ENCODE measurements at regions not wholly inside any gene's neighbourhood (a gene's known extent, or its start where the extent isn't known, plus 50 kb on each side); places are given as distances from the start of the nearest gene placed in this dataset.

GRCh38 chr9:23590276-23591000, 235.6 kb downstream of the ELAVL2 start:
- DNase-seq (ENCODE audit: low read depth): no peak

DNA sequence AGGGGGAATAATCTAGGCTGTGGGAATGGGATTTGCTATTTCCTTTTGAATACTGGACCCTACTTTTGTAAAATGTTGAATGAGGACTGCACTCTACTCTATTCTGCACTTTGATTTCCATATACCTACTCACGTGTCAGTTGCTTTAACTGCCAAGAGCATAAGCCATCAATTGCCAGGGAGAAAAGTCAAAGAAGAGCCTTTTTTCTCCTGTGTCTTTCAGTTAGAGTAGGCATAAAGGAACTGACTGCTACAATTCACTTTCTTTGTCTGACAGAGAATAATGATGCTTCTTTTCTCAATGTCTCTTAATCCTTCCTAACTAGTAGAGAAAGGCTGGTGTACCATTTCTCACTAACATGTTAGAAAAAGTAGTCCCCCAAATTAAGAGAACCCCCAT, 231.6 kb downstream of the ELAVL2 start:
- no peak for DNase-seq (ENCODE audit: low read depth)

DNA sequence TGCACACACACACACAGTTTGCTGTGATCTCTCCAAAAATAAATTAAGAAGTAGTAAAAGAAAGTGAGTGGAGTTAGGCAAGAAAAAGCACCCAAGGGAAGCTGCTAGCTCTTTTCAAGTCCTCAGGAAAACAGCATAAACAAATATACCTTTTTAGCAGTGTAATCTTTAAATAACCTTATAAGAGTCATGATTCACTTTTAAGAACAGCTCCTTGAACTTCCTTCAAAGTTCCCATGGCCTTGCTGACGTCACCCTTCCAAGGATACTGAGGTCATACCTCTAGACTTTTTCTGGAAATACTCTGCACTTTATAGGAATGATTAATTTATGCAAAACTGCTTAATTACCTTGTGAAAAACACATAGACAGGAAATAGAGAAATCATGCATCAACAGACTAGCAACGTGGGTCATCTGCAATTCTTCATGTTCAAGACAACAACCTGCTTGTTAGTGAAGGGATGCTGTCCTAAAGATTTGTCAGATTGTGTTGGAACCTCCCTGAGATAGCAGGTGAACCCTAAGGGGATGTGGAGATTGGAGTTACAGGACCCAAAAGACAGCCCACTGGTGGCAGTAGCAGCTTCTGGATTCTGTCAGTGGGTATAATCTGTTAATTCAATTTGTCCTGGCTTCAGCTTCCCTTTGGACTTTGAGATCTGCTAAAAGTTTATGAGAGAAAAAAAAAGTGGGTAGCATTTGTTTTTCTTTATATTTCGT, 229.0 kb downstream of the ELAVL2 start:
- no peak for DNase-seq (ENCODE audit: low read depth)

DNA sequence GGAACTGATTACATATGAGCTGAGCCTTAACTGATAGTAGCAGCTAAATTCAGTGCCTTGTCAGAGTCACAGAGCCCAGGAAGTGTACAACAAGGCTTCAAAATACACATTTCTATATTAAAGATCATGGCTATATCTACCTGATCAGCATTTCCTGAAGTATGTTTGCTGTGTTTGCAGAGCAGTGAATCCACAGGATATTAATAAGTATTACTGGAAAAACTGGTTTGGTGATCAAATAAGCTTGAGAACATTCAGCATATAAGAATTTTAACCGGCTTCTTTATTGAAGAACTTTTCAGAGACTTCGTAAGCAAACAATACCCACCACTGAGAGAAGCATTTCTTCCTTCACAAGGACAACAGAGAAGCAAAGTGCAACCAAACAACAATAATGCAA, 227.0 kb downstream of the ELAVL2 start:
- DNase-seq (ENCODE audit: low read depth): no peak

DNA sequence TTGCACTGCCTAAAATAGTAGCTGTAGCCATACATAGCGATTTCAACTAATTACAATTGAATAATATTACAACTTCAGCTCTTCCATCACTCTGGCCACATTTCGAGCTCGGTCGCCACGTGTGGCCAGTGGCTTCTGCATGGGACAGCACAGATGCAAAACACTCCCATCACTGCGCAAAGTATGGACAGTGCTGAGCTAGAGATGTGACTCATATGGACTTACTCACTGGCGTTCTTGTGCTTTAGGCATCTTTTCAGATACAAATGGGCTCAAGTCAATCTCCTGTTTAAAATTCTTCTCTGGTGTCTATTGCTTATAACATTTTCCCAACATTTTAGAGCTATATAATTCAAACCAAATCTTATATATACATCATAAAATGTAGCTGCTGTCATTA, 222.7 kb downstream of the ELAVL2 start:
- no peak for DNase-seq (ENCODE audit: low read depth)

- DNase-seq (ENCODE audit: low read depth): no peak
Observed at GRCh38 chr9:23606107-23606506, 219.9 kb downstream of the ELAVL2 start.

- DNase-seq (ENCODE audit: low read depth): no peak
Observed at GRCh38 chr9:23608456-23608855, 217.6 kb downstream of the ELAVL2 start.

- no peak for DNase-seq (ENCODE audit: low read depth)
Observed at GRCh38 chr9:23611869-23612268, 214.2 kb downstream of the ELAVL2 start.

- DNase-seq (ENCODE audit: low read depth): no peak
Observed at GRCh38 chr9:23615569-23615968, 210.5 kb downstream of the ELAVL2 start.

DNA sequence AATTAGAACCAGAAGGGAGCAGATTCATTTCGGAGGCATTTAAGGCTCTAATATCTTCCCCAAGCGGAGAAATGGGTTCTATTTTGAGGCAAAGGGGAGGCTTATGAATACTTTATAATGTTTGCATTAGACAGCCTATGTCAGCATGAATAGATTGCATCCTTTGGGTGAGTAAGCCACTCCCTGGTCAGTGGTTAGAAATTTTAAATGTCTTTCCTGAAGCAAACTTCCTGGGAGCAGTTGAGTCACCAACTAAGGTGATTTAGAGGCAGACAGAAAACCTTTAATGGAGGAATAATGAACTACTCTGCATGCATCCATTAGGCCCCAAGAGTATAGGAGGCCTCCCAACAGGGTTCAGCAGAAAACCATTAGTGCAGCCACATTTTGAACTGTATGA, 204.9 kb downstream of the ELAVL2 start:
- DNase-seq (ENCODE audit: low read depth): no peak

DNA sequence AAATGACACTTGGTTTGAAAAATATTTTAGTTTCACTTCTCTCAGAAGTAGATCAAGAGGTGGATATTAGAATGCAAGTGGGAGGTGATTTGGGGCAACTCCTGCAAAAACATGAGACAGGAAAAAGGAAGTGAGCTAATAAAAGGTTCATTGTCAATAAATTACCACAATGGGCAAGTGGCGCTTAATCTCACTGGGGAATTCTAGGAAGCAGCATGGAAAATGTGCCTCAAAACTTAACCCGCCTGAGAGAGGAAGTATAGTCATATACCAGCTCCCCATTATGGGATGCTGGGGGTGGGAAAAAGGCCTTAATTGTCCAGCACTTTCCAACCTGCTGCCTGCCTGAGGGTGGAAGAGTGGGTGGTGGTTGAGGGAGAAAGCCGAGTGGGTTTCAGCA, 204.1 kb downstream of the ELAVL2 start:
- DNase-seq (ENCODE audit: low read depth): no peak

DNA sequence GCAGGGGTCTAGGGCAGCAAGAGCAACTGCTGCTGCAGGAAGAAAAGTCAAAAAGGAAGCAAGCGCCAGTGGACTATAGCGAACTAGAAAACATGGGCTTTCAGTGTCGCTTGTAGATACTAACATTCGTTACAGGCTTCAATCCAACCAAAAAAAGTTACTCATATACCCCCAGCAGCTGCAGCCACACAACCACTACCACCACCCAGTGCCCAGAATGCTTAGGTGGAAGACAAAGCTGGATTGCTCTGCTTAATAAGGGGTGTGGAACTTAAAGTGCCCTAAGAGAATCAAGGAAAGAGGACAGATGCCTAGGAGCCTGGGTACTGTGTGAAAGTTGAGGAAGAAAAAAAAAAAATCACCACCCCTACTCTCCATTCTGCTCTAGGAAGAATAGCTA, 203.6 kb downstream of the ELAVL2 start:
- DNase-seq (ENCODE audit: low read depth): no peak

DNA sequence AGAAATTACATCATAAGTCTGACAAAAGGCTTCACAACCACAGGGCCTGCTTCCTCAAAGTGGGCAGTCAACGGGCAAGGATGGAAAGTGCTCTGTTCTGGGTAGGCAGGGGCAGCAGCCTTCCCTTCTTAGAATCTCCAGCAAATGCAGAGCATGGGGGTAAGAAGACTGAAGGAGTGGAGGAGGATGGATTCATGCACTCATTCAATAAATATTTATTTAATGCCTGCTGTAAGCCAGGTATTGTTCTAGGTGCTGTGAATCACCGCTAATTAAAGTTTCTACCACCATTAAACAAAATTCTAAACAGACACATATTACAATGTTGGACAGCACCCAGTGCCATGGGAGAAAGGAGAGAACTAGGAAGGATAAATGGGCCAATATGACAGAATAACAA, 195.6 kb downstream of the ELAVL2 start:
- no peak for DNase-seq (ENCODE audit: low read depth)

DNA sequence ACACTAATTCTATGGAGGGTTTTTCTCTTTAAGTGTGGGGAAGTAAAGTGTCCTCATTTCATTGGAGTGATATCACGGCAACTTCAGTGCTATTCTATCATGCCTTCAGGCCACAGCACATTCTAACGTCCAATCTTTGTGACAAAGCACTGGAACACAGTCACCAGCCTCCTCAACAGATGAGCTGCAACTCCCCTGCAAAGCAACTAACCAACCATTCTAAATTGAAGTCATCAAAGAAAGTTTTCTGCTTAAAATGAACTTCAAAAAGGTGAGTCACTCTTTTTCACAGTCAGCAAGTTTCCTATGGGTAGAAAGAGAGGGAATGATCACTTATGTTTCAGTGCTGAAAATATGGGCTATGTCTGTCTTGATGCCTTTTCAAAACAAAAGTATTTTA, 190.8 kb downstream of the ELAVL2 start:
- DNase-seq (ENCODE audit: low read depth): no peak

- DNase-seq (ENCODE audit: low read depth): no peak
Observed at GRCh38 chr9:23636199-23636598, 189.8 kb downstream of the ELAVL2 start.

- no peak for DNase-seq (ENCODE audit: low read depth)
Observed at GRCh38 chr9:23638011-23638410, 188.0 kb downstream of the ELAVL2 start.

DNA sequence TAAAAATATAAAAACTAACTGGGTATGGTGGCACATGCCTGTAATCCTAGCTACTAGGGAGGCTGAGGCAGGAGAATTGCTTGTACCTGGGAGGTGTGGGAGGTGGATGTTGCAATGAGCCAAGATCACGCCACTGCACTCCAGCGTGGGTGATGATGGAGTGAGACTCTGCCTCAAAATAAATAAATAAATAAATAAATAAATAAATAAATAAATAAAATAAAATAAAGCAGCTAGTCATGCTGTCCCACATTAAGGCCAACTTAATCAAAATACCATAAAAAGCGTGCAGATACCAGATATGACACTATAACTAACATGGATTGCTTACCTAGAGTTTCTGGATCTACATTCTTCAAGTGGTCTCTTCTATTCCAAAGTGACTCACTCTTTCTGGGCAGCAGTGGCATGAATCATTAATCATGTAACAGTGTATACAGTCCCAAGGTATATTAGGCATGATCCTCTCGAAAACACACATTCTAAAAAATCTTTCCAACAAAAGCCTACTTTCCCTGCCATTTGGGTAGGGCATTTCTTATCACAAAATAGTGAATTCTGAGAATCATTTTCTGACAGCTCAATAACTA, 187.1 kb downstream of the ELAVL2 start:
- no peak for DNase-seq (ENCODE audit: low read depth)
